K562 (cell line): ENCODE measurements at regions not wholly inside any gene's neighbourhood (a gene's known extent, or its start where the extent isn't known, plus 50 kb on each side); places are given as distances from the start of the nearest gene placed in this dataset.

Experiments
- ADNP ChIP-seq: fragments of 200-800 bp; sonication (Bioruptor generic); IDR thresholded peaks from 2 replicates; pipeline ENCODE4 v1.6.1; 2016; ENCODE audit warnings: missing genetic modification characterization, missing compliant biosample characterization
- CBFA2T2 ChIP-seq: fragments of 450-650 bp; conservative IDR thresholded peaks from 2 replicates; pipeline ENCODE4 v1.6.1; 2017; ENCODE audit warnings: mild to moderate bottlenecking
- CBFB ChIP-seq: sonication (generic); formaldehyde crosslinking; IDR thresholded peaks from 2 replicates; pipeline ENCODE4 v1.4.0; 2020; ENCODE audit warnings: mild to moderate bottlenecking, missing genetic modification reagents
- CEBPG ChIP-seq, 3 experiments: fragments of 200-800 bp in 1 of 3; sonication (Bioruptor generic) in 1 of 3; sonication (generic) in 1 of 3; formaldehyde crosslinking in 1 of 3; IDR thresholded peaks in 2 of 3; conservative IDR thresholded peaks in 1 of 3; 2 replicates each; pipeline versions ENCODE4 v1.6.1 to v1.8.0; 2016 to 2022; ENCODE audit warnings: missing compliant biosample characterization in 2 of 3, missing genetic modification characterization in 2 of 3, mild to moderate bottlenecking in 1 of 3, missing genetic modification reagents in 1 of 3
- CTCF ChIP-seq, 3 experiments: IDR thresholded peaks in 2 of 3; conservative IDR thresholded peaks in 1 of 3; 2 replicates each; pipeline ENCODE4 v1.5.1; 2011 to 2012; ENCODE audit warnings: low read length in 3 of 3, mild to moderate bottlenecking in 3 of 3, control low read depth in 2 of 3, improper control_type of control experiment in 1 of 3, inconsistent platforms in 1 of 3, low read depth in 1 of 3, mixed read lengths in 1 of 3, moderate library complexity in 1 of 3; ENCODE audit not compliant: insufficient read depth in 2 of 3
- E2F1 ChIP-seq: sonication (generic); formaldehyde crosslinking; IDR thresholded peaks from 2 replicates; pipeline ENCODE4 v1.8.1; 2023; ENCODE audit warnings: mild to moderate bottlenecking, missing genetic modification reagents, moderate library complexity
- KDM5B ChIP-seq: fragments of 200-600 bp; sonication (generic); IDR thresholded peaks from 2 replicates; pipeline ENCODE4 v1.6.1; 2012; ENCODE audit warnings: low read depth, mild to moderate bottlenecking, moderate library complexity, low read length, control low read depth, inconsistent platforms; ENCODE audit not compliant: insufficient replicate concordance
- KLF10 ChIP-seq: fragments of 250-450 bp; sonication (Bioruptor Pico); IDR thresholded peaks from 2 replicates; pipeline ENCODE4 v1.6.1; 2021; ENCODE audit warnings: matching md5 sums
- SIRT6 ChIP-seq: IDR thresholded peaks from one replicate; pipeline ENCODE4 v1.6.1; 2012; ENCODE audit warnings: low read depth, mild to moderate bottlenecking, control low read depth, inconsistent platforms, low read length, moderate library complexity
- ZNF274 ChIP-seq: IDR thresholded peaks from 2 replicates; pipeline ENCODE4 v1.6.1; 2011; ENCODE audit warnings: low read depth, mild to moderate bottlenecking, low read length, moderate library complexity, borderline replicate concordance

GRCh38 chr2:66171530-66171929, 263.4 kb upstream of the MEIS1 start:
- no peak for TF ChIP-seq CTCF (IDR thresholded peaks at IDR 0.05 in 2 of 3, conservative IDR thresholded peaks at IDR 0.05 in 1 of 3; ENCODE audit: insufficient read depth in 2 of 3, low read depth in 1 of 3, low read length in 3 of 3)
- no peak for TF ChIP-seq CBFB
- no peak for TF ChIP-seq ADNP
- TF ChIP-seq E2F1 (CRISPR knock-in tag), result no peak
- no peak for TF ChIP-seq SIRT6
- TF ChIP-seq ZNF274, result no peak
- TF ChIP-seq KDM5B, result no peak
- no peak for TF ChIP-seq KLF10 (CRISPR knock-in tag)
- TF ChIP-seq CBFA2T2, result no peak
- no peak for TF ChIP-seq CEBPG (CRISPR knock-in tag; IDR thresholded peaks at IDR 0.05)
- TF ChIP-seq CEBPG (tag; conservative IDR thresholded peaks at IDR 0.05 in 1 of 2, IDR thresholded peaks at IDR 0.05 in 1 of 2), result no peak
